ENCODE measurements at regions not wholly inside any gene's neighbourhood (a gene's known extent, or its start where the extent isn't known, plus 50 kb on each side); places are given as distances from the start of the nearest gene placed in this dataset.

GRCh38 chr6:33863084-33863483 is 59.3 kb upstream of the MLN start:
- Histone ChIP-seq H4K20me1 (ENCODE audit: insufficient read depth) (no peaks in the 10 kb centered on the region), H3K9ac (ENCODE audit: low read length) (no peak overlapping the region), H3K27me3 (ENCODE audit: insufficient read depth, low read length) (no peaks in the 10 kb centered on the region), H3K36me3 (ENCODE audit: control insufficient read depth in 1 of 2, insufficient read depth in 2 of 2, low read length in 2 of 2) (no peaks in the 10 kb centered on the region), H3K9me3 (ENCODE audit: control insufficient read depth in 1 of 2, insufficient read depth in 1 of 2, low read depth in 1 of 2, low read length in 2 of 2) (no peaks in the 10 kb centered on the region), H3K9me2 (ENCODE audit: insufficient read depth) (no peaks in the 10 kb centered on the region), H3K4me1 (ENCODE audit: control insufficient read depth in 1 of 2, insufficient read depth in 2 of 2, low read length in 2 of 2) (no peaks in the 10 kb centered on the region), H3K79me2 (ENCODE audit: insufficient read depth, low read length) (no peaks in the 10 kb centered on the region), H3K4me2 (ENCODE audit: low read length) (no peak overlapping the region), H2AFZ (ENCODE audit: low read depth, low read length, poor library complexity, severe bottlenecking) (no peak overlapping the region), H3K27ac (ENCODE audit: low read depth, low read length) (no peak overlapping the region), H3K4me3 (replicated peaks in 1 of 2; ENCODE audit: low read depth in 1 of 2, low read length in 2 of 2) (no peak overlapping the region)
- TF ChIP-seq CEBPB (IDR thresholded peaks at IDR 0.05; ENCODE audit: low read depth), result no peak
- no peak for TF ChIP-seq CTCF (IDR thresholded peaks at IDR 0.05 in 2 of 3, conservative IDR thresholded peaks at IDR 0.05 in 1 of 3; ENCODE audit: borderline replicate concordance in 1 of 3, insufficient read depth in 1 of 3, low read depth in 2 of 3, low read length in 2 of 3)
- no peak for TF ChIP-seq ZFX (IDR thresholded peaks at IDR 0.05)
- no peak for TF ChIP-seq JUND (IDR thresholded peaks at IDR 0.05)
- no peak for TF ChIP-seq EZH2 (IDR thresholded peaks at IDR 0.05)
- no peak for TF ChIP-seq EGR1 (IDR thresholded peaks at IDR 0.05; ENCODE audit: low read depth)
- no peak for TF ChIP-seq YY1 (IDR thresholded peaks at IDR 0.05; ENCODE audit: extremely low read depth, insufficient replicate concordance, low read depth, low read length)
- TF ChIP-seq ATF3 (IDR thresholded peaks at IDR 0.05), result no peak
- no peak for TF ChIP-seq RAD21 (IDR thresholded peaks at IDR 0.05; ENCODE audit: low read depth)
- TF ChIP-seq SRF (IDR thresholded peaks at IDR 0.05; ENCODE audit: low read depth), result no peak
- no peak for TF ChIP-seq CBX3 (IDR thresholded peaks at IDR 0.05; ENCODE audit: low read depth)
- TF ChIP-seq EZH2phosphoT487 (IDR thresholded peaks at IDR 0.05; ENCODE audit: borderline replicate concordance), result no peak
- no peak for TF ChIP-seq SP1 (IDR thresholded peaks at IDR 0.05; ENCODE audit: low read depth)
- TF ChIP-seq POLR2AphosphoS5 (IDR thresholded peaks at IDR 0.05; ENCODE audit: low read depth, low read length), result no peak
- no peak for TF ChIP-seq REST (IDR thresholded peaks at IDR 0.05; ENCODE audit: low read depth)
- no peak for TF ChIP-seq FOSL1 (IDR thresholded peaks at IDR 0.05; ENCODE audit: low read depth)
- ATAC-seq (no peak), DNase-seq (ENCODE audit: low read depth, low spot score) (no peak)
- intact Hi-C loops (cut with micrococcal nuclease), result no loop called here
- no TSS peak for BruUV-seq (replicated peaks)
- ChIA-PET POLR2A (no interaction called here), CTCF (no interaction called here), RAD21 (ENCODE audit: low non-redundant PET in 1 of 2, low total read pairs in 2 of 2, uncharacterized antibody in 2 of 2, unreplicated experiment in 2 of 2) (no interaction called here)

Data from HCT116 (cell line).